Prostate gland (tissue), 2 donors: ENCODE measurements at regions not wholly inside any gene's neighbourhood (a gene's known extent, or its start where the extent isn't known, plus 50 kb on each side); places are given as distances from the start of the nearest gene placed in this dataset.

Source experiments
- DNase-seq: peaks from one replicate; pipeline ENCODE4 v3.0.0-alpha.2; 2019; ENCODE audit warnings: low spot score
- H3K27ac ChIP-seq, 2 donors: fragments of 200-600 bp; sonication (generic); 2 replicates each; pipeline ENCODE4 v1.5.1; 2017 to 2019
- H3K27me3 ChIP-seq: fragments of 200-600 bp; sonication (generic); replicated peaks from 2 replicates; pipeline ENCODE4 v1.5.1; 2019; ENCODE audit not compliant: insufficient read depth
- H3K36me3 ChIP-seq, 2 donors: fragments of 200-600 bp; sonication (generic); 1 replicate in 1 of 2; 2 replicates in 1 of 2; pipeline versions ENCODE4 v1.5.1 to v1.8.1; 2017 to 2019
- H3K4me1 ChIP-seq: fragments of 200-600 bp; sonication (generic); replicated peaks from 2 replicates; pipeline ENCODE4 v1.5.1; 2019
- H3K4me3 ChIP-seq, 2 donors: fragments of 200-600 bp; sonication (generic); 2 replicates each; pipeline ENCODE4 v1.5.1; 2017 to 2019
- H3K9me3 ChIP-seq: fragments of 200-600 bp; sonication (generic); 2 replicates; pipeline ENCODE4 v1.5.1; 2017
- POLR2A ChIP-seq: fragments of 450-650 bp; IDR thresholded peaks from one replicate; pipeline ENCODE4 v1.6.1; 2016; ENCODE audit warnings: antibody characterized with exemption, mild to moderate bottlenecking
- POLR2AphosphoS5 ChIP-seq: sonication (generic); formaldehyde crosslinking; IDR thresholded peaks from one replicate; pipeline ENCODE4 v1.6.1; 2017; ENCODE audit warnings: antibody characterized with exemption
- WGBS: methylation state at CpG from one replicate; pipeline ENCODE4 v1.1.5; 2018; 5-methylcytosine and 5-hydroxymethylcytosine counted together
- intact Hi-C: fragments of 100-400 bp; cut with DNase I; formaldehyde crosslinking; loops from one replicate; pipeline ENCODE4 v1.14.2; 2022
- TF ChIP-seq, protein P1 (sequence below), 4 experiments: fragments of 200-600 bp in 2 of 4; fragments of 450-650 bp in 2 of 4; sonication (generic) in 2 of 4; IDR thresholded peaks; 1 replicate in 3 of 4; 2 replicates in 1 of 4; pipeline ENCODE4 v1.5.1; 2016 to 2019; ENCODE audit warnings: antibody characterized with exemption in 4 of 4, mild to moderate bottlenecking in 2 of 4, moderate library complexity in 2 of 4

- 70% methylated on average over 7 of the region's 7 CpGs for WGBS
- intact Hi-C loops = no loop called here
- Histone ChIP-seq H3K9me3 (no peaks in the 10 kb centered on the region), H3K4me1 (no peaks in the 10 kb centered on the region), H3K27ac (no peak overlapping the region), H3K4me3 (no peak overlapping the region), H3K27me3 (no peaks in the 10 kb centered on the region), H3K36me3 (no peaks in the 10 kb centered on the region)
- DNase-seq = no peak
- TF ChIP-seq, protein P1, sequence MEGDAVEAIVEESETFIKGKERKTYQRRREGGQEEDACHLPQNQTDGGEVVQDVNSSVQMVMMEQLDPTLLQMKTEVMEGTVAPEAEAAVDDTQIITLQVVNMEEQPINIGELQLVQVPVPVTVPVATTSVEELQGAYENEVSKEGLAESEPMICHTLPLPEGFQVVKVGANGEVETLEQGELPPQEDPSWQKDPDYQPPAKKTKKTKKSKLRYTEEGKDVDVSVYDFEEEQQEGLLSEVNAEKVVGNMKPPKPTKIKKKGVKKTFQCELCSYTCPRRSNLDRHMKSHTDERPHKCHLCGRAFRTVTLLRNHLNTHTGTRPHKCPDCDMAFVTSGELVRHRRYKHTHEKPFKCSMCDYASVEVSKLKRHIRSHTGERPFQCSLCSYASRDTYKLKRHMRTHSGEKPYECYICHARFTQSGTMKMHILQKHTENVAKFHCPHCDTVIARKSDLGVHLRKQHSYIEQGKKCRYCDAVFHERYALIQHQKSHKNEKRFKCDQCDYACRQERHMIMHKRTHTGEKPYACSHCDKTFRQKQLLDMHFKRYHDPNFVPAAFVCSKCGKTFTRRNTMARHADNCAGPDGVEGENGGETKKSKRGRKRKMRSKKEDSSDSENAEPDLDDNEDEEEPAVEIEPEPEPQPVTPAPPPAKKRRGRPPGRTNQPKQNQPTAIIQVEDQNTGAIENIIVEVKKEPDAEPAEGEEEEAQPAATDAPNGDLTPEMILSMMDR (IDR thresholded peaks at IDR 0.05) = no peak
- no peak for TF ChIP-seq POLR2A
- no peak for TF ChIP-seq POLR2AphosphoS5
These were observed 50.1 kb upstream of the BCL6 start for GRCh38 chr3:187795207-187795960.

DNA sequence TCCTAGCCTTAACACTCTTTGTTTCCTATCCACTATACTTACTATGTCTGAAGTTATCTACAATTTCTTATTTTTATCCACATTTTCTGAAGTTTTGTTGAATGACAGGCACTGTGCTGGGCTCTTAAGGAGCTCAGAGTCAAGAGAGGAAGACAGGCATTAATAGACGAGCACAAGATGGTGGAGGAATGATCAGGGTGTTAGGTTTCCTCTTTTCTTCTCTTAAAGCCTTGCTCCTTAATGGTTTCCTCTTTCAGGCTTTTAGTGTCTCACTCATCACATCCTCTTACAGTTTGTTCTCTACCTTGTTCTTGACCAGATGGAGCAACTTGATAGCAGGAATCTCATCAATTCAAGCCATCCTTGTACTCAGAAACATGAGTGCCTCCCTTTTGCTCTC is 52.9 kb upstream of the BCL6 start:
- WGBS = 75% methylated on average over 1 of the region's 1 CpG
- Histone ChIP-seq H3K27ac (no peak overlapping the region), H3K36me3 (no peaks in the 10 kb centered on the region), H3K4me3 (no peak overlapping the region), H3K9me3 (no peaks in the 10 kb centered on the region), H3K4me1 (no peaks in the 10 kb centered on the region), H3K27me3 (no peaks in the 10 kb centered on the region)
- DNase-seq = no peak
- intact Hi-C loops = no loop called here
- TF ChIP-seq POLR2A (no peak), POLR2AphosphoS5 (no peak)
- TF ChIP-seq, protein P1 (IDR thresholded peaks at IDR 0.05) = no peak

- H3K27ac ChIP-seq = no peak overlapping the region
- TF ChIP-seq, protein P1 (IDR thresholded peaks at IDR 0.05) = no peak
- TF ChIP-seq POLR2A (no peak), POLR2AphosphoS5 (no peak)
- 82% methylated on average over 15 of the region's 15 CpGs for WGBS
- no peak for DNase-seq
- no peaks in the 10 kb centered on the region for H3K4me1 ChIP-seq
- no peak overlapping the region for H3K4me3 ChIP-seq
- no peaks in the 10 kb centered on the region for H3K36me3 ChIP-seq
- H3K9me3 ChIP-seq = no peaks in the 10 kb centered on the region
- intact Hi-C loops = no loop called here
- H3K27me3 ChIP-seq = no peaks in the 10 kb centered on the region
These were observed 53.6 kb upstream of the BCL6 start for GRCh38 chr3:187798531-187799530.

- WGBS = 75% methylated on average over 4 of the region's 4 CpGs
- Histone ChIP-seq H3K27ac (no peak overlapping the region), H3K4me3 (no peak overlapping the region), H3K27me3 (no peaks in the 10 kb centered on the region), H3K4me1 (no peaks in the 10 kb centered on the region), H3K9me3 (no peaks in the 10 kb centered on the region), H3K36me3 (no peaks in the 10 kb centered on the region)
- no peak for TF ChIP-seq POLR2AphosphoS5
- TF ChIP-seq, protein P1 (IDR thresholded peaks at IDR 0.05) = no peak
- no peak for TF ChIP-seq POLR2A
- intact Hi-C loops = no loop called here
- no peak for DNase-seq
These were observed 54.8 kb upstream of the BCL6 start for GRCh38 chr3:187799942-187800641.
